GM15510 (cell line): ENCODE measurements at regions not wholly inside any gene's neighbourhood (a gene's known extent, or its start where the extent isn't known, plus 50 kb on each side); places are given as distances from the start of the nearest gene placed in this dataset.

Experiments used
- POLR2A ChIP-seq: IDR thresholded peaks from 3 replicates; pipeline ENCODE4 v1.6.1; 2011; ENCODE audit warnings: borderline replicate concordance; ENCODE audit not compliant: insufficient read length; ENCODE audit errors: extremely low read depth

DNA sequence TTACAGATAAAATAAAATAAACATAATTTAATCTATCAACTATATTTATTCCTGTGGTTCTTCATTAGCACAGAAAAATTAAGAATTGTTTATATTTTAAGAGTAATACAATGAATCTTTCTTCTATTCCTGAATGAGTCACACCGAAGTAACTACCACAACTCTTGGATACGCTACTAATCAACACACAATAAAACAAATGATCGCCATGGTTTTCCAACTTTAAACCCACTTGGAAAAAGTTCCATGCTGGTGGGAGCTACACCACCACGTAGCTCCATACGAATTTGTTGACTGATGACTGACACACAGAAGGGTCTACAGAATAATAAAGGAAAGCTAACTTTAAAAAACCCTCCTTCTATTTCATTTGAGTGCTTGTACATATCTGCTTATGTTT is 135.8 kb upstream of the NEDD9 start:
- TF ChIP-seq POLR2A, result no peak

DNA sequence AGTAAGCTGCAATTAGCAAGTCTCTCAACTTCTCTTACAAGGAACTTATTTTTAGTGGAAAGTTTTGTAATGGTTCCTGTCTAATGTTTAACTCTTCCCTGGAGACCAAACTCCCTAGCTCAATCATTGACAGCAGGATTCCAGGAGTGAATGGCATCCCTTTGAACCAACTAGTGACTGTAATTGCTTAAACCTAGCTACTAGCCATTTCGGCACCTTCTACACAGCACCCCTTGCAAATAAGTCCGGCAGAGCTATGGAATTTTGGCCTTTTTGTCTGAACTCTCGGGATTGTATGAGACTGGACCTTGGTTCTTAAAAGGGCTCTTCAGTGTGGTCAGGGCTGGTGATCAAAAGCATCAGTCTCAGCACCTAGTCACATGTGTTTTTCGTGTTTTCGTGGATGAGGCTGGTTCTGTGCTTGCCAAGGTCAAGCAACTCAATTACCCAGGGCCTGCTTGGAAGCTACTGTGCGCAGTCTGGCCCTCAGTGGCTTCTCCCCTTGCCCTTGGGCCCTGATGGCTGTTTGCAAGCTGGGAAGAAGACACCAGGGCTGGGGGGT is 135.3 kb upstream of the NEDD9 start:
- no peak for TF ChIP-seq POLR2A

DNA sequence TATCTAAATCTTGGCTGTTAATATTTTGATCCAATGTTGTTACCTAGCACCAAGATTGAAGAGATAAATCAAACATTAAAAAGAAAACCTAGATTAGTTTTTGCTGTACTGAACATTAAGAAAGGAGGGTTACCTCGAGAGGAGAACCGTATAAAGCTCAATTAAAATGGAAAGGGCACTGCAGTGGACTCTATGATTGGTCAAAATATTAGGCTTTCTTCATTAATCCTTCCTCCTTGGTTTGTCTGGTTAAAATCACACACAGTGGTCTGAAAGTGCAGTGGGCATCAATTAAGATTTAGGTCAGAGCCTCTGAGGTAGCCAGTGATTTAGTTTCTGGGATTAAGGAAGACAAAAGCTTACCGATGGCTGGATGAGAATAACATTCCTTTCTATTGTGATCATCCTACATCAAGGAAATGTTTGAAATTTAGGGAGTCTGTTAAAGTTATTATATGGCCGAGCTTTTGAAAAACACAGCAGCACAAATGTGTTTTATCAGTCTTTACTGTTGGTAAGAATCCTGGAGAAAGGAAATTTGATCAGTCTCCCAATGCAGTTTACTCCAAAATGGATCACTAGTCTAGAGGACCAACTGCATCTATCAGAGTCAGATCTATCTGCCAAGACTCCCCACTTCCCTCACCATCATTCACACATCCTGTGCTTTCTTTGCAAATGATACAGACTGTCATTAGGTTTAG is 134.6 kb upstream of the NEDD9 start:
- TF ChIP-seq POLR2A, result no peak

DNA sequence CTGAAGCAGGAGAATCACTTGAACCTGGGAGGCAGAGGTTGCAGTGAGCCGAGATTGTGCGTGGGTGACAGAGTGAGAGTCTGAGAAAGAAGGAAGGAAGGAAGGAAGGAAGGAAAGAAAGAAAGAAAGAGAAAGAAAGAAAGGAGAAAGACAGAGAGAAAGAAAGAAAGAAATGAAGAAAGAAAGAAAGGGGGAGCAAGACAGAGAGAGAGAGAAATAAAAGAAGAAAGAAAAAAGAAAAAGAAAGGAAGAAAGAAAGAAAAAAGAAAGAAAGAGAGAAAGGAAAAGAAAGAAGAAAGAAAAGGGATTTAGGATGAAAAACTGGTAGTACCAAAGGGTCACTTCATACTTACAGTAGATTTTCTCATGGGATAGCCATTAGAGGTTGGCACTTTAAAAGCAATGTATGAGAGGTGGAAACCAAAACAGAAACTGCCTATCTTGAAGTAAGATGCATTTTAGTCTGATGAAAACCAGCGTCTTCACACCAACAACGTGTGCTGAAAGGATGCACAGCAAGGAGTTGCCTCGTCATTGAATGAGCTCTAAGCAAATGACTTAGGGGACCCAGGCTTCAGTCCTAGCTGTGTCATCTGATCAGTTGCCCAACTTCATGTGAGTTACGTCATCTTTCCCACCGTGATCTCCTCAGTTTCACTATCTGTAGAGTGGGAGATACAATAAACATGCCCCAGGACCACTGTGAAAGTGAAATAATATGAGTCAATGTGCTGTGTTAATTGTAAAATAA is 133.9 kb upstream of the NEDD9 start:
- no peak for TF ChIP-seq POLR2A

DNA sequence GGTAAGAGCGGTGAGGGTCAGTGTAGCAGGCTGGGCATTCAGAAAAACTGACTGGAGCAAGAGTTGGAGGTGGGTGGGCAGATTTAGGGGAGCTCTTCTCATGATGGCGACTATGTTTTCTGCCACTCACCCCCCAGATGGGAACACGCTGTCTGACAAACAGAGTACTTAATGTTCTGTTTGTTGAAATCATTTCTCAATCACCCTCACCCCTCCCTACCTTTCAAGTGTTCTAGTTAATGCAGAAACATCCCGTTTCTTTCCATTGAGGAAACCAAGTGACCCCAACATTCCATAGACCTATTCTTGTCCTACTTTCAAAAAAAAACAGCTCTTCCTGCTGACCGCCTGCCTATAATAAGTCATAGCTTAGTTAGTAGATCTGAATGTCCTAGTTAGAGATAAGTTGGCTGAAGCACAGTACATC is 132.5 kb upstream of the NEDD9 start:
- TF ChIP-seq POLR2A, result no peak

DNA sequence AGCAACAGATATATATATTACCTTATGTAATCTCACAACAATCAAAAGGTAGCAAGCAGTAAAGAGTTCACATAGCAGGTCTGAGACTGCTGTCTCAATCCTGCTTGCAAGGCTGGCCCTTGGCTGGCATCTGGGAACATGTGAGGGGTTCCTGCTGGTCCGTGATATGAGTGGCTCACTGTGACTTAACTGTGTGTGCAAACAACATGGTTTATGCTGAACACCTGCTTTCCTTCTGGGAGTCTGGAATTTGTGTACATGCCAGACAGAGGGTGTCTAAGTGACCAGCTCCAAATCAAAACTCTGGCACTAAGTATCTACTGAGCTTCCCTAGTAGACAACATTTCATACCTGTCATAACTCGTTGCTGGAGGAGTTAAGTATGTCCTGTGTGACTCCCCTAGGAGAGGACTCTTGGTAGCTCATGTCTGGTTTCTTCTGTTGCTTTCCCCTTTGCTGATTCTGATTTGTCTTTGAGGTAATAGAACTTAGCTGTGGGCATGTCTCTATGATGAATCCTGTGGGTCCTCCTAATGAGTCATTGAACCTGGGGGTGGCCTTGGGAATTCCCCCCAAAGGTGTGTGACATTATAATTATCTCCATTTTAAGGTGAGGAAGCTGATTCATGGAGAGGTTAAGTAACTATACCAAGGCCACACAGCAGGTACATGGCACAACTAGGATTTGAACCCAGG is 131.6 kb upstream of the NEDD9 start:
- no peak for TF ChIP-seq POLR2A

DNA sequence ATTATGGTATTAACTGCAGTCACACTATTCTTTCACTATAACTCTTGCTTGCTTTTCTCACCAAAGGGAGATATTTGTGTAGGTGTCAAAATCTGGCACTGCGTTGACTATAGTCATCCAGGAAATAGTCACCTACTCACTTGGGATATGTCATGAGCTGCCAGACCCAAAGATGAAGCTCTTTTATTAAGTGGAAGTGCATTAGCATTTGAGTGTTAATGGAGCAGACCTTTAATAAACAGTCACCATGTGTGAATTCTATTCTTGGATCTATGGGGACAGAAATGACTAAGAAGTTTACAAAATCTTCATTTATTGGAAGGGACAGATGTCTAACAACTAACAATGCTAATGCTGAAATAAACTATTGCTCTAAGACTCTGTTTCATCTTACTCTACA is 130.1 kb upstream of the NEDD9 start:
- TF ChIP-seq POLR2A, result no peak

DNA sequence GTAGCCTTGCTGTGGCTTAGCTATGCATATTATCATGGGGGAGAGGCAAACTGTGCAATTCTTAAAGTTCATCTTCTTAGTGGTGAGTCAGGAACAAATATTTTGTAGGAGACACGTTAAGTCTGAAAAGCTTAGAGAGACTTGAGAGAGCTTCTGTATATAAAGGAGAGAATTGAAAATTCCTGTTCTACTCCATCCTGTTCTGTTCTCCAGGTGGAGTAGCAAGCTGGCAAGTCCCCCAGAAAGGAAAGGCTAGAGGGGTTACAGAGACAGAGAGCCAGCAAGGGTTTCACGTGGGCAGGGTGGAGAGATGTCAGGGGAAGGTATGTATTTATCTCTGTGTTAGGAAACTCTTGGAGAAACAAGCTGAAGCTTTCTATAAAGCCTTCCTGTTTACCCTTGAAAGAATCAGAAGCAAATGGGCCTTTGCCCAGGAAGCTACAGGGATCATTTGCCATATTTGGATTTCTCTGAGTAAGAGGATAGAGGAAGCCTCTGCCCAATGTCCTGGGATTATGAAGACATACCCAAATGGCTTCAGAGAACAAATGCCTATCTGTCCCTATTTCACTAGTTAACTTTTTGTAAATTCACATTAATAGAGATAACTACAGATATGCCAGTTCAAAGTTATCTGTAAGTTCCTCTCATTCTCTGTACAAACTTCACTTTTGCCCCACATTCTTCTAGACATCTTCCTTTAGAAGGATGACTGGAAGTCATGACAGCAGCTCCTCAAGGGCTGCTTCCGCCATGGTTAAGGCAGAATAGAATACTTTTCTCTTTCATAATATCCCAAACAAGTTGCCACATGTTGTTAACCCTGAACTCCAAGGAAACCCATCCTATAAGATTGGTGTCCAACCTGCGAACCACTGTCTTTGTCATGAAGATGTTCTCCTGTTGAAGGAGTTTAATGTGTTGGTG is 126.7 kb upstream of the NEDD9 start:
- TF ChIP-seq POLR2A, result no peak

DNA sequence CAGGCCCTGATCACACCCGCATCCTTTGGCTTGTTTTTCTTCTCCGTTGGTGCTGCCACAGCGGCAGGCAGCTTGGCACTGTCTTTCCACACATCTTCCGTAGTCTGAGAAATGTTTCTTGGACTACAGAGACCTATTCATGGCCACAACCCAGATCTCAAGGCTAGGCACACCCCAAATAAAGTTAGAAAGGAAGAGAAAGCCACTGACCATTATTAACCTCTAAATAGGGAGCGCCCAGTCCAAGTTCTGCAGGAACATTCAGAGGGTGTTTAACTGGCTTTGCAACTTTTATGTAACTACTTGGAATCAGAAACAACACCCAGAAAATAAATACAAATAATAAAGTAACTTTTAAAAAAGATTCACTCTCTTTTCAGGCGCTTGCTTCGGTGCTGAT is 124.8 kb upstream of the NEDD9 start:
- no peak for TF ChIP-seq POLR2A

DNA sequence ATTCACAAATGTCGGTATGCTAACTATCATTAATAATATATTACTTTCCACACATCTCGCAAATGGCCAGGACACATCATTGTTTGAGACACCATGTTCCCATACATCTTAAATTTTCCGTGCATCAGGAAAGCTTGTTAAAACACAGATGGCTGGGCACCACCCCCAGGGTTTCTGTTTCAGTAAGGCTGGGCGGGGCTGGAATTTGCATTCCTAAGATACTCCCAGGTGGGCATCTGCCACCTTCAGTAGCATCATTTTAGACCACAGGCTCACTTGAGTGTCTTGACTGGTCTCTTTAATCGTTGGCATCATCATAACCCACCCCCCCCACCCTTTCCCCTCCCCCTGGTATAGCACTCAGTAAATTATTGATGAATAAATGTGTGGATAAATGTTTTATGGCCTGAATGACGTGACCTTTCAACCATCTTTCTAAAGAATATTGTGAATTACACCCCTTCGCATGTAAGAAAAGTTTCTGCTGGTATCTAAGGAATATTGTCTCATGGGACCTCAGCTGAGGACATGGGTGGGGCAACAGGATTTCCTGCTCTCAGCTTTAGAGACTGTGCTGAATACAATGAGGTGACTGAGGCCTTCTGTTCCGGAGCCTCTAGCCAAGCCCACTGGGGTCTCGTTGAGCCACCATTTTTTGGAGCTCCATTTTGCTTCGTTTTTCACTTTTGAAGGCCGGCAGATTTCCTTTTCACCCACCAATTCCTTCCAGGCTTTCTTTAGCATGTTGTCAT is 124.1 kb upstream of the NEDD9 start:
- TF ChIP-seq POLR2A, result no peak

DNA sequence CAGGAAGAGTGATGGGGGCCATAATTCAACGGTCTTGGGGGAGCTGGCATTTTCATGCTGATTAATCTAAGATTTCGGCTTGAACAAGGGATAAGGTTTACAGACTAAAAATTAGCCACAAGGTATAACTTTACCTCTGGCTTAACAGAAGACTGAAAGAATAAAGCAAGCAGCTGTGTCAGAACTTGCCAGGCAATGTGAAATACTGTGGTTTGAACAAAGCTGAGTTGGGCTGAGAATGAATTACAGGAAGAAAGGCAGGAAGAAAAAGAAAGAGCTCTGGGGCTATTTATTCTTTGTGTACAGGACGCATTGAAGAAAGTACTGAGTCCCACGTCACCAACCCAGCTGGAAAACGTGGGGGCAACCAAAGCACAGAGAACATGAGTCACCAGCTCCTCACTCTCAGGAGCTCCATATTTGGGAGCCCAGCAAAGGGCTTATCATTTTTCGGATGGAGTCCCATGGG is 121.5 kb upstream of the NEDD9 start:
- TF ChIP-seq POLR2A, result no peak

DNA sequence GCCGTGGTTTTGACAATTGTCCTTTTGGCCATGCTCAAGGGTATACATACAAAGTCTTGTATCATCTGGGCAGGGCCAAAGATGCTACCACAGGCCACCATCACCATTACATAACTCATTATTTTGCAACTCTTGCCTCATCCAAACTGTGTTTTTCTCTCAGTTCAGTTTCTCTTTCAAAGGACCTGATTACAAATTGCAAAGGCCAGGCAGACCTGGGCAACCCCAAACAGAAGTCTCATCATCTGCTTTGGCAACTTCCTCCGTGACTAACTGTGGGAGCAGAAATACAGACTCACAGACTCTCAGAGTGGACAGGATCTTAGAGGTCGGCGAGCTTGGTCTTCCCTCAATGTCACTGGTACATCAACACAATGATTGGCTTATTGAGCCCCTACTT is 117.8 kb upstream of the NEDD9 start:
- TF ChIP-seq POLR2A, result no peak

DNA sequence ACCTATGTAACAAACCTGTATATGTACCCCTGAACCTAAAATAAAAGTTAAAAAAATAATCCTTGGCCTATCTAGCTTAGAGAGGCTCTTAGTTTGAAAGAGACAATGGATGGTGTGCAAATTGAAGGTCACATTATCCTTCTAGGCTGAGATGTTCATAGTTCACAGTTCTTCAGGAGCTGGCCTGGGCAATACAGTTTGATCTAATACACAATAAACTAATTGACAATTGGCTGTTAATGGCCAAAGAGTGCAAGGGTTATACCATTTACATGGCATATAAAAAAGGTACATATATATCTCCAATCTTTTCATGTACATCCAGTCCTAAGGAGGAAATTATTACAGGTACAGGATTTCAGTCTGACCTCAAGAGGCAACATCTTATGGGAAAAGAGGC is 117.4 kb upstream of the NEDD9 start:
- no peak for TF ChIP-seq POLR2A
